ENCODE measurements at regions not wholly inside any gene's neighbourhood (a gene's known extent, or its start where the extent isn't known, plus 50 kb on each side); places are given as distances from the start of the nearest gene placed in this dataset.

DNA sequence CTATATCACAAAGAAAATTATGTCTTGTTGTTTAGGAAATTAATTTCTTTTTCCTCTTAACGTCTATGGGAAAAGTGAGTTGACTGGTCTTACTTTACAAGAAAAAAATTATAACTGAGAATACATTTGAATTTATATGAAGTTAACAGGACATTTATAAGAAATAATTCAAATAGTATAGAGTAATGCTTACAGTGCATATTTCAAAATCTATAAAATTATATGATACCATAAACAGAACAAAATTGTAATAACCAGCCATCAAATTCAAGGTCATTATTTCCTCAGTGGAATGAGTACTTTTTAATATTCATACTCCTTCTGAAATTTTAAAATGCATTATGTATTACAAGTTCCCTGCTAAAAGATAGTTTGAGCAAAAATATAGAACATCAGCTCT lies 884.5 kb downstream of the TECRL start:
- no peak for DNase-seq

DNA sequence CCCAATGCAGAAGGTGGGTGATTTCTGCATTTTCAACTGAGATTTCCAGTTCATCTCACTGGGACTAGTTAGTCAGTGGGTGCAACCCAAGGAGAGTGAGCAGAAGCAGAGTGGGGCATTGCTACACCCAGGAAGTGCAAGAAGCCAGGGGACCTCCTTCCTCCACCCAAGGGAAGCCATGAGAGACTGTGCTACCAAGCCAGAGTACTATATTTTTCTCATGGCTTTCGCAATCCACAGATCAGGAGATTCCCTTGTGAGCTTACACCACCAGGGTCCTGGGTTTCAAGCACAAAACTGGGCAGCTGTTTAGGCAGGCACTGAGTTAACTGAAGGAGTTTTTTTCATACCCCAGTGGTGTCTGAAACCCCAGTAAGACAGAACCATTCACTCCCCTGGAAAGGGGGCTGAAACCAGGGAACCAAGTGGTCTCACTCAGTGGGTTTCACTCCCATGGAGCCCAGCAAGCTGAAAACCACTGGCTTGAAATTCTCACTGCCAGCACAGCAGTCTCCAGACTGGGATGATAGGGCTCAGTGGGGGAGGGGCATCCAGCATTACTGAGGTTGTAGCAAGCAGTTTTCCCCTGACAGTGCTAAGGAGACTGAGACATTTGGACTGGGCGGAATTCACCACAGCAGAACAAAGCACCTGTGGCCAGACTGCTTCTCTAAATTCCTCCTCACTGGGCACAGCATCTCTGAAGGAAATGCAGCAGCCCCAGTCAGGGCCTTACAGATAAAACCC lies 903.4 kb downstream of the TECRL start:
- DNase-seq: no peak

DNA sequence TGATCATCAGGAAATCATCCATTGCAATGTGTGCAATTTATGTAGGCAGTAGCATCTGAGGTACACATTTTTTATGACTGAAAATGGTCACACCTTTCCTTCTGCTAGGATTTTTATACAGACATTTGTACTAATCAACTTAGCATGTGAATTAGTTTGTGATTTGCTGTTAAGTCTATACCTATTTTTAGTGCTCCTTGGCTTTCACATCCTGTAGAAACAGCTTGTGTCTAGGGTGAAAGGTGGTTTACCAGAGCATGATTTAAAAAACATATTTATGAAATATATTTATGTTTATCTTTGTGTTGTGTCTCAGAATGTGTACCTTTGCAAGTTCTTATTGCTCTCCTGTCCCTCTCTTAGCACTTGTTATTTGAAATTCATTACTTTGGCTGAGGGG lies 916.0 kb downstream of the TECRL start:
- DNase-seq: no peak

DNA sequence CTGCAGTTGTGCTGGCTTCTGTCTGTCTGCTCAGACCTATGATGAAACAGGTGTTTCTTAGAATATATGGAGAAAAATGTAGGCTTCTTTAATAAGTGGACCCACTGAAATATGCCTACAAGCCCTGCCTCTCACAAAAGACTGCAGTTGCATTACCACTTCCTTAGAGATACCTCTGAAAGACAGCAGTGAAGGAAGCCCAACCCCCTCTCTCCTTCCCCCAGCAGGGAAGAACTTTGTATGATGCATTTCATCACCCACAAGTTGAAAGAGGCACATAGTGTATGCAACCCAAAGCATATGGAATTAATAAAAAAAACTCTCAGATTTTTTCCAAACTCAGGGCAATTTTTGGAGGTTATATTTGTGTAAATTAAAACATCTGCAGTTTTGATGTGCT lies 916.7 kb downstream of the TECRL start:
- DNase-seq: no peak

DNA sequence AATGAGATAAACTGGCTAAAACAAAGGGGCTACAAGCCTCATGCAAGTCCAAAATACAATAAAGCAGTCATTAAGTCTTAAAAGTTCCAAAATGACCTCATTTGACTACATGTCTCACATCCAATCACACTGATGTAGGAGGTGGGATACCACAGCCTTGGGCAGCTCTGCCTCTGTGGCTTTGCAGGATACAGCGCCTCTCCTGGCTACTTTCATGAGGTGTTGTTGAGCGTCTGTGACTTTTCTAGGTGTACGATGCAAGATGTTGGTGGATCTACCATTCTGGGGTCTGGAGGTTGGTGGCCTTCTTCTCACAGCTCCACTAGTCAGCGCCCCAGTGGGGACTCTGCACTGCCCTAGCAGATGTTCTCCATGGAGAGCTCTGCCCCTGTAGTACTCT lies 944.9 kb downstream of the TECRL start:
- DNase-seq: no peak

DNA sequence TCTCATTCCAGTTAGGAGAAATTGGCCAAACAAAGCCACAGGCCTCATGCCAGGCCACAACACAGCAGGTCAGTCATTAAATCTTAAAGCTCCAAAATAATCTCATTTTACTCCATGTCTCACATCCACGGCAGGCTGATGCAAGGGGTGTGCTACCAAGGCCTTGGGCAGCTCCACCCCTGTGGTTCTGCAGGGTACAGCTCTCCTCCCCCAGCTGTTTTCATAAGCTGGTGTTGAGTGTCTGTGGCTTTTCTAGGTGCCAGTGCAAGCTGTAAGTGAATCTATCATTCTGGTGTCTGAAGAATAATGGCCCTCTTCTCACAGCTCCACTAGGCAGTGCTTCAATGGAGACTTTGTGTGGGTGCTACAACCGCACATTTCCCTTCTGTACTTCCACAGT lies 949.2 kb downstream of the TECRL start:
- no peak for DNase-seq

DNA sequence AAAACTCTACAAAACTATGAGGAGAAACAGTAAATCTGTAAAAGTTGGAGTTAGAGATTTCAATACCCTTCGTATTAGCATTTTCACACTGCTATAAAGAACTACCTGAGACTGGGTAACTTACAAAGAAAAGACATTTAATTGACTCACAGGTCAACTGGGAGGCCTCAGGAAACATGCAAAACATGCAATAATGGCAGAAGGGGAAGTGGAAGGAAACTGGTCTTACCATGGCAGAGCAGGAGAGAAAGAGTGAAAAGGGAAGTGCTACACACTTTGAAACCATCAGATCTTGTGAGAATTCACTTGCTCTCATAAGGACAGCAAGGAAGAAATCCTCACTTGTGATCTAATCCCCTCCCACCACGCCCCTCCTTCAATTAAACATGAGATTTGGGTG lies 949.9 kb downstream of the TECRL start:
- DNase-seq: no peak

DNA sequence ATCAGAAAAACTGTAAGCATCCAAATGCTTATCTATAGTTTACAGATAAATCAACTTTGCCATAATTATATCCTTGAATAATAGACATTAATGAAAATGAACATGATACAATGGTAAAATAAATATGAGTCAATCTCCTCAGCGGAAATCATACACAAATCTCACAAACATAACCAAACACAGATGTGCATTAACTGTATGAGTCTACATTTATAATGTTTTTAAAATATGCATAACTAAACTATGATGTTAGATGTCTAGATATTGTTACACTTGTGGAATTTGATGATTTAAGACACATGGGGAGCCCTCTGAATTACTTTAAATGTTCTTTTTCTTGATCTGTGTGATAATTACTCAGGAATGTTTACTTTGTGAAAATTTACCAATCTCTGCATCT lies 951.2 kb downstream of the TECRL start:
- DNase-seq: no peak

DNA sequence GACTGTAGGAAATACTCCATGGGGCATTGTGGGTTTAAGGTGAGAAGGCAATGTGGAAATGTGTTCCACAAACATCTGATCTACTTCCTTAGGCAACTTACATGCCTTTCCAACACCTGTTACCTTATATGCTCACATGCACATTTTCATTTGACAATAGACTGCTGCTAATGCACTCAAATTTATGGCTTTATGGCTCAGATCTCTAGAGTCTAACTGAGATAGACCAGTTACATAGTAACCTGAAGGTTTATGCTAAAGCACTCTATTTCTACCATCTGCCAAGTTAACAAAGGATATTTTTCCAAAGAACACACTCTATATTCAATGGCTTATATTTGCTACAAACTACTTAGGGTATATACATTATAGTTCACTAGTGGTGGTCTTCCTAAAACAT lies 969.0 kb downstream of the TECRL start:
- DNase-seq: no peak

DNA sequence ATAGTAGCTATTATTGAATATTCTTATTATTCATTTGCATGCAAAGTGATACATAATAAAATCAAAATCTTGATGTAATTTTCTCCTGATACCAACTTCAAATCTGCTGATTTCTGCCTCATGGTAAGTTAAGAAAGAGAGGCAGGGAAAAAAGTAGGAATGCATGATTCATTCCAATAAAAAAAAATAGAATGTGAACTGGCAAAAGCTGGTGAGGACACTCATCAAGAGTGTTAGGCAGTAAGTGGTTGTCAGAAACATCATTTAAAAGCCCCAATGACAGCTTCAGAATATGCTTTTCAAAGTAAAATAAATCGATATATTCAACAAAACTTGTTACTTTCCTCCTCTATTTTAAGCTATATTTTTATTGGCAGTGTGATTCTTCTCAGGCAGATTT lies 979.1 kb downstream of the TECRL start:
- no peak for DNase-seq

DNA sequence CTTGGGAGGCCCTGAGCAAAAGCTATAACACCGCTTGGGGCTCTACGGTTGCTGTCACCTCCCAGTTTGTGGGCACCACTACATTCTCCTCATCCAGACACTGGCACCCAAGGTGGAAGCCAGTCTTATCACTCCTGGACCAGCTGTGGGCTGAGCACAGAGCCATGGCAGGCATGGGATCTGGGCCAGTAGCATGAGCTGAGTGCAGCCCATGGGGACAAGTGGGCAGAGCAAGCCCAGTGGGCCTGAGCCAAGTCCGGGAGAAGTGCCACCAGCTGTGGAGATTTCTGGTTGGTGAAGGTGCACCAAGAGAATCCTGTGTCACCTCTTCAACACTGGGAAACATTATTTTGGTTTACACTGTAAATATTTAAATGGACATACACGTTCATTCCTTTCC lies 1013.0 kb downstream of the TECRL start:
- no peak for DNase-seq

DNA sequence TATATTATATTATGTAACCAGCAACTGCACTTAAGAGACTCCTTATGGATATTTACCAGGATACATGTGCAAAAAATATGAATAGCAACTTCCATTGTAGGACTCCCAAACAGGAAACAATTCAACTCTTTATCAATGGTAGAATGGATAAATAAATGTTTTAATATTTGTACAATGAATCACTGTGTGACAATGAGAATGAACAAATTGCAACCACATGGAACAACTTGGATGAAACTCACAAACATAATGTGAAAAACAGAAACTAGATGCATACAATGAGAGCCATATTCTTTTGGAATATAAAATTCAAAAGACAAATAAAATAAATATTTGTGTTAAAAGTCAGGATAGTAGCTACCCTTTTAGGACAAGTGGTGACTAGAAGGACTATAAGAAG lies 1015.7 kb downstream of the TECRL start:
- DNase-seq: no peak

DNA sequence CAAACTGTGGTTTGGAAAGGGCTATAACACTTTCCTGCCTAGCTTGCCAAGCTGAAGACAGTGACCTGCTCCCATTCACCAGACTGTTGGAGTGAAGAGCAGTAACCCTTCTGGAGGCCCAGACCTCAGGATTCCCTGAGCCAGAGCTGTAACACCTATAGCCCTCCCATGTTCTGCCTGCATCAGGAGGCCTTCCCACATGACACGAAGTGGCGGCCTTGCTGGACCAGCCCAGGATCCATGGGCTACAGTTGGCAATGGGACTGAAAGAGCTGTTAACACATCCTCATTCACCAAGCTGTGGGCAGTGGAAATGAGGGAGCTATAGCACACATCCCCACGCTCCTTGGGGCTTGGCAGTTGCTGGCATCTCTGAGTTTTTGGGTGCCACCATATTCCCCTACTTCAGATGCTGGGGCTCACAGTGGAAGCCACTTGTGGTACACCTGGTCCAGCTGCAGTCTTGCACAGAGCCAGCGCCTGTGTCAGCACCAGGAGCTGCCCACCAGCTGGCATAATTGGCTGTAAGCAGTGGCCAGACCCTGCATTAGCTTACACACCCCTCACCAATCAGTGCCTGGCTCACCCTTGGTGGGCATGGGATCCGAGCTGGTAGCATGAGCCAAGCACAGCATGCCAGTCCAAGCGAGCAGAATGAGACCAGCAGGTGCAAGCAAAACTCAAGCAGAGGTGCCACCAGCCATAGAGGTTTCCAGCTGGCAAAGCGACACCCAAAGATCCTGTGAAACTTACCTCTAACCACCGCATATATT lies 1029.3 kb downstream of the TECRL start:
- DNase-seq: no peak

DNA sequence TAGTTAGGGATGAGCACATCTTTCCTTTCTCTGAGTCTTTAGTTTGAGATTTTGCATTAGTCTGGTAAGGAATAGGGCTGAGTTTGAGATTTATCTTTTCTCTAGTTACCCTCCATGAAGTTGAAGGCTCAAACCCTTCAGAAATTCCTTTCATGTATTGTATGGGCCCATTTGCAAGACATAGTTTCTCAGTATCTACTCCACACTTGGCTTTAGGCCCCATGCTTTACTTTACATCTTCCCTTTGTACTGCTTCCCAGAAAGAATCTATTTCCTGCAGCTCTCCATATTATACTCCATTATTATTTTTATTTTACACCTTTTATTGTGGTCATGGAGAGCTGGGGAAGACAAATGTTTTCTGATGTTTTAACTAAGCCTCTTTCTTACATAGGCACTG lies 1038.2 kb downstream of the TECRL start:
- no peak for DNase-seq

DNA sequence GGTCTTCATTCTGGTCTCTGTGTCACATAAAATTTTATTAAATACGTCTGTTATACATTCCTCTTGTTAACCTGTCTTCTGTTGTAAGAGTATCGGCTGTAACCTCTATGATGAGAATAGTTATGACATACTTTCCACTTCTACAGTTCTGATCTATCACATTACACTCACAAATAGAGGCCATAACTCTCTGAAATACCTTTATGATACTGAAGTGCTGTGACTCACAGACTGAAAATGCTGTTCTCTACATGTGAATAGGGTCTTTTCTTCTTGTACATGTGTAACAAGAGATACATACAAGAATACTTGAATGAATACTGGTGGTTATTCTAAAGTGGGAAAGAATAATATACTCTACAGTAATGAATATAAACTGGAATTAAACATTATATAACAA lies 1047.6 kb downstream of the TECRL start:
- DNase-seq: no peak

DNA sequence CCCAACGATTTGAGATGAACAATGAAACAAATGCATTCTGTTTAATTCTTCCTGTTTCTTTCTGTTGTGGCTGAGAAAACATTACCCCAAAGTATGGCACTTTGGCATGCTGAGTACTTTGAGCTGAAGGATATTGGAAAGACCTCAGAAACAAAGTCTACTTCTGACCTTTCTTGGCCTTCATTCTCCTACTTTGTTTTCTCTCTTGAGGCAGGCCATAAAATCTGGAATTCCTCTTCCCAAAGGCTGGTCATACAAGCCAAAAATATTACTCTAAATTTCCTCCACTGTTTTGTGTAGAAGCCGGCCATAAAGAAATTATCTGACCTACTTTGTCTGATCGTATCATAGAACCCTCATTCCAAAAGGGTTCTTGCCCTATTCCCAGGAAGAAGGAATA lies 1048.2 kb downstream of the TECRL start:
- DNase-seq: no peak

DNA sequence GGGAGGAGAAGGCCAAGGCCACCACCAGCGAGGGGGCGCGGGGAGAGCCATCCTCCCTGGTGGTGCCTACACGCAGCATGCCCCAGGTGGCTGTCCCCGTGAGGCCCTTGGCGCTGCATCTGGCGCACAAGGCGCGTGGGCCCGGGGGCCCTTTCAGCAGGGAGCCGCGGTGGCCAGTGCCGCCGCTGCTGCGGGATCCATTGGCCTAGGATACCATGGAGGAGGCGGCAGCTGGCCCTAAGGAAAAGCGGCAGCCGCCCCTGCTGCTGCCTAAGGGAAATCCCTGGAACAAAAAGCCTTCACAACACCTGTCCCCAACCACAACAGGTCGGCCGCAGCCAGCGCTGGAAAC lies 1059.6 kb downstream of the TECRL start:
- no peak for DNase-seq

DNA sequence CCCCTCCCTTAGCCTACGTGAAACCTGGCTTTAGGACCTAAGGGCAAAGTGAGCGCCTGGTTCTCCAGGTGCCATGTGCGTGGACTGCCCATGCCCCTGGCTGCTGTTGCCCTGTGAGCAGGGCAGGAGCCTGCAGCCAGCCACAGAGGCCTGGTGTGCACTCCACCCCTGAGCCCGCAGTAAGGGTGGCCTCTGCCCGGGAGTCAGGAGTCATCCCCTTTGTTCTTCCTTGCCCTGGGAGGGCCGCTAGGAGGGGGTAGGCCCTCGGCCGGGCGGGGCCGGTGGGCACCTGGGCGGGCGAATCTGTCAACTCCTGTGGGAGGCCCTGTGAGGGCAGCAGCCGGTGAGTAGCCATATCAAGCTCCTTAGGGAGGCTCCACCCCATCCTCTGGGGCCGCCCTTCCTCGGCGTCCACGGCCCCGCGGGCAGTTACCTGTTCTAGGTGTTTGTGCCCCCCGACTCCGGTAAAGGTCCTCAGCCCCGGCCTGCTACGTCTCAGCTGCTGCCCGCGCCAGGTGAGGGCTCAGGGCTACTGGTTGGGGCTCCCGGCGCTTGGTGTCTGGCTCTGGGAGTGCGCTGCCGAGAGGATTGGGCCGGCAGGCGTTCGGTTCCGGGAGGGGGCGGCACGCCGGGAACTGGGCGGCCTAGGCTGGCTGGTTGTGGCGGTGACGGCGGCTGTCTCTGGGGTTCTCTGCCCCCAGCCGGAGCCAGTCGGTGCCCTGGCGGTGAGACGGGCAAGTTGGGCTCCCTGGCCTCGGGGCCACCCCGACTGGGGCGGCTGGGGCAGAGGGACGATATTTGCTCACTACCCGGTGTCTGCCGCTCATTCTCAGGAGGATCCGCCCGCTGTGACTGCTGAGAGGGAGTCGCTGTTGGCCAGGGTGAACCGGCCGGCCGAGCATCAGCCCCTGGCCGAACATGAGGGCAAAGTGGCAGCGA lies 1060.2 kb downstream of the TECRL start:
- peak in 1 of 58 donors; percentile 3 for DNase-seq

DNA sequence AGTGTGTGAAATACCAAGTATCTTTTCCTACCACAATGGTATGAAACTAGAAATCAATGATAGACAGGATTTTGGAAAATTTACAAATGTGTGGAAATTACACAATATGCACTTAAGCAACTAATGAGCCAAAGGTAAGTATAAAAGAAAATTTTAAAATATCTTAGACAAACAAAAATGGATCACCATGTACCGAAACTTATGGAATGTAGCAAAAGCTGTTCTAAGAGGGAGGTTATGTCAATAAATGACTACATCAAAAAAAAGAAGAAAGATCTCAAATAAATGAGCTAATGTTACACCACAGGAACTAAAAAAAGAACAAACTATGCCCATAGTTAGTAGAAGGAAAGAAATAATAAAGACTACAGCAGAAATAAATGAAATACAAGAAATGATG lies 1084.1 kb downstream of the TECRL start:
- DNase-seq: no peak

DNA sequence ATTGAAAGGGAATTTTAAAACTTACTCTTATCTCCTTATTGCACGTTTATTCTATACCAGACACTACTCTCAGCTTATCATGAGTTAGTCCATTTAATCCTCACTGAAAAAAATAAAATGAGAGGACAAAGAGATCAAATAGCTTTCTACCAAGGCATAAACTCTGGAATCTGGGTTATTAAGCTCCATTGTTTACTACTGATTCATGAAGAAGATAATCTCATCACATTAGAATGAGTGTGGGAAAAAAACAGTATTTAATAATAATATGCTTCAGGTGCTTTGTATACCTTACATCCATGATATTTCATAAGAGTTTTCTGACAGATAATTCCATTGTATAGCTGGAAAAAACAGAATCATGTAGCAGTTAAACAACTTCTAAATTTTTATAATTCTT lies 1092.6 kb downstream of the TECRL start:
- no peak for DNase-seq

DNA sequence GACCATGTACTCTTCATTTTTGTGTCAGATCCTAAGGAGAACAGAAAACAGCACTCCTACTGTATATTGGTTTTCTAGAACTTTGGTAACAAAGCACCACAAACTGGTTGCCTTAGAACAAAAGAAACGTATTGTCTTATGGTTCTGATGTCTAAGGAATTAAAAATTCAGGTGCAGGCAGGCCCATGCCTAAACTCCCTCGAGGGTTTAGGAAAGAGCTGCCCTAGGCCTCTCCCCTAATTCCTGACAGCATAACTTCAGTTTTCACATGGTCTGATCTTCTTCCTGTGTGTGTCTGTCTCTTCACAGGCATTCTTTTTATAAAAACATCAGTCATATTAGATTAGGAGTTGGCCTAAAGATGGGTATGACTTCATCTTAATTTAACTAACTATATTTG lies 1093.6 kb downstream of the TECRL start:
- DNase-seq: no peak

DNA sequence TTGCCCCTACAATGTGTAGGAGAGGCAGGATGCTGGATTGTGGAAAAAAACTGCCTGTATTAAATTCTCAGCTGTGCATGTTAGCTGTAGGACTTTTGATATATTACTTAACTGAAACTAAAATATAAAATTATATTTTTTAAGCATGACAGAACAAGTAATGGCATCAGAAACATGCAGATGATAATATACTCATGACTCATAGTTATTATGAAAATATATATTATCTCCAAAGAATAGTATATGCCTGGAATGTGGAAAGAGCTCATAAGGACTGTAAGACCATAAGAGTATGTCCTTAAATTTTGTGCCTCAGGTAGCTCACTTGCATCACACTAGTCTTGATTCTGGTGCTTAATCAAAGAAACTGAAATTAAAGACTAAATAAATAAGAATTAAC lies 1100.6 kb downstream of the TECRL start:
- no peak for DNase-seq

Data from anterior cingulate cortex (tissue), 58 donors.